ENCODE measurements at regions not wholly inside any gene's neighbourhood (a gene's known extent, or its start where the extent isn't known, plus 50 kb on each side); places are given as distances from the start of the nearest gene placed in this dataset.

DNA sequence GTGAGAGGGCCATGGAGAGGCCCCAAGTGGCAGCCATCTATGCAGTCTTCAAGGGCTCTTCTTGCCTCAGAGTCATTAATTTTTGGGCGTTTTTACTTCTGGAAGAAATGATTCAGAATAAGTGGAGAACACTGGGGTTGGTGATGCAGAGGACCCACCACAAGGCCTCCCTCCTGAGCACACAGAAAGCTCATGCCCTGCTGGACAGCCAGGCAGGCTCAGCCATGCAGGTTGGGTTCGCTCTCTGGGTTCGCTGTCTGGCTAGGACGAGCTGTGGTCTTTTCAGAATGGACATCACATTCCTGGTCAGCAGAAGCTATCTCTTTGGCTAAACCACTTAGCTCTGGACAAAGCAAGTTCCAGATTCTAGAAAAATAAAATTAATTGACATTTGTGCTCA is 480.8 kb downstream of the RPS24 start:
- DNase-seq (ENCODE audit: low read depth in 2 of 2), result no peak

DNA sequence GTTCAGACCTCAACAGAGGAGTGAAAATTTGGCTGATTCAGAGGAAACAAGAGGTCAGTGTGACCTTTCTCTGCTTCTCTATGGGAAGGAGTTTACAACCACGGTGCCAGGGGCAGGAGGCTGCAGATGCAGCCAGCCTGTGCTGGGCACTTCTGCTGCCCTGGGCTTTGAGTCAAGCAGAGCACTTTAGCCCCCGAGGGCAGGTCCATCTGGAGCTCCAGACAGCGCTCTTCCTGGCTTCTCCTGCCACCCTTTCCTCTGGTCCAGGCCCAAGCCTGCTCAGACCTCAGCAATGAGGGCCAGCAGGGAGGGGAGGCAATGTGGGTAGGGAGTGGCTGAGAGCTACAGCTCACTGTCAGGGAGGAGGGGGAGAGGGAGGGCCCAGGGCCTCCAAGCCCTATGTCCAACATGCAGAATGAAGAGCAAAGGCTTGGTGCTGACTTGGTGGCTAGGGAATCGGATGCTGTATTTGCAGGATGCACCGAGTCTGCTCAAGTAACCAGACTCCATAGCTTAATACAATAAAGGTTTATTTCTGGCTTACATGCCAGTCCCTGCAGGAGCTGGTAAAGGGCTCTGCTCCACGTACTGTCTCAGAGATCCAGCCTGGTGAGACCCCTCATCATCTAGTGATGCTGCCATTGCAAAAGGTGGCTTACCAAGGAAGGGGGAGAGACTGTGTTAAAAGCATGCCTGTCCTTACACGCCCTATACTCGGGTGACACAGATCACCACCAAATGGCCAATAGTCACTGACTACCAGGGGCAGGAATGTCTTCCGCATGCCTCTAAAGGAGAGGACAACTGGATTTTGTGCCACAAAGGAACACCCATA is 481.6 kb downstream of the RPS24 start:
- no peak for DNase-seq (ENCODE audit: low read depth in 2 of 2)

DNA sequence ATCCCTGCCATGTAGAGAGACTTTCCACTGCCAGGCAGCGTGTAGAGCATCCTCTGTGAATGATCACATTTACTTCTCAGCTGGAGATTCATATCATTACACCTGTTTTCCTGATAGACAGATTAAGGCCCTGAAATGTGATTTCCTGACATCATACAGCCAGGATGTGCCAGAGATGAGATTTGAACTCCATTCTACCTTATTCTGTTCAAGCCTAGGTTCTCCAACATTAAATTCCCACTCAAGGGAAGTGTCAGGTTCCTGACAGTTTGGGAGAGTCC is 482.1 kb downstream of the RPS24 start:
- DNase-seq (ENCODE audit: low read depth in 2 of 2), result no peak

DNA sequence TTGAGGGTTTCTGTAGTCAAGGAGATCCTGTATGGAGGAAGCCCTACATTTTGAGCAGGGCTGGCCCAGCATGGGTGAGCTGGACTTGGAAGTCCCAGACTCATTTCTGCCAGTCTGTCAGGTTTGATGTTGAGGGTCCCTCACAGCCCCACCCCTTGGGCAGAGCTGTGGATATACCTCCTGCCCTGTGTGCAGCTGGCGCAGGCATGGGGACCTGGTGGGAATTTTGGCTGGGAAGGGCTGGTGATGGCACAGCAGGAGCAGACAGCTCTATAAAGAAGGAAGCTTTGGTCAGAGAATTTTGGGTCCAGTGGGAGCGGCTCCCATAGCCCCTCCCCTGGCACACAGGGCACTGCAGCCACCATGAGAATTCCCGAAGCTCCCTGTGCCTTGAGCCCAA is 482.6 kb downstream of the RPS24 start:
- no peak for DNase-seq (ENCODE audit: low read depth in 2 of 2)

DNA sequence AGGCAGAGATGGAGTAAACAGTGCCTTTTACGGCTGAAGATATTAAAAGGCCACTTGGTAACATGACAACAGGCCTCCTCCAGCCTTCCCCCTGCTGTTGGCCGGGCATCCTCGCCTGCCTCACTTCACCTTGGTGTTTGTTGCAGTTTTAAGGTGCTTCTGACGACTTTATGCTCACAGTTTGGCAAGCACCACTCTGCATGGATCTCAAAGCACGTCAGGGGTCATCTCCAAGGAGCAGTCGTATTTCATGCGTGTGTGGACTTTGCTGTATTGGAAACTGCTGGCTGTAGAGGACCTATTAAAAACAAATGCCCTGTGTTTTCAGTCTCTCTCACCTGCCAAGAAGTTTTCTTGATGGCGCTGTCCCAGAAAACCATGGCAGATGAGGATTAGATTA is 483.1 kb downstream of the RPS24 start:
- DNase-seq (ENCODE audit: low read depth in 2 of 2), result no peak

DNA sequence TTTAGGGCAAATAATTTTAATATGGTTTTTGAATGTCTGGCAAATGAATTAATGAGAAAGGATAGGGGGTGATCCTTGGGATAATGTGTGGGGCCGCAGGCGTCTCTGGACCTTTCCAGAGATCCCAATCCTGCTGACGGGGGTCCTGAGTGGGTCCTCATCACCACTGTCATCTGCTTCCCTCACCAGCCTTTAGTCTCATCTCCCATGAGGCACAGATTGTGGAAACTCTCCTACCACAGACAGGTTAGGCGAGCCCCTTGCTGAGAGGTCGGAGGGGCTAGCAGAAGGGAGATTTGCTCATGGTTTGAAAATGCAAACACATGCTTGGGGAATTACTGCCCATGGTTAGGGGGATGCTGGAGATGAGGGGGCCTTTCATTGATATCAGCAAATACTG is 484.6 kb downstream of the RPS24 start:
- no peak for DNase-seq (ENCODE audit: low read depth in 2 of 2)

DNA sequence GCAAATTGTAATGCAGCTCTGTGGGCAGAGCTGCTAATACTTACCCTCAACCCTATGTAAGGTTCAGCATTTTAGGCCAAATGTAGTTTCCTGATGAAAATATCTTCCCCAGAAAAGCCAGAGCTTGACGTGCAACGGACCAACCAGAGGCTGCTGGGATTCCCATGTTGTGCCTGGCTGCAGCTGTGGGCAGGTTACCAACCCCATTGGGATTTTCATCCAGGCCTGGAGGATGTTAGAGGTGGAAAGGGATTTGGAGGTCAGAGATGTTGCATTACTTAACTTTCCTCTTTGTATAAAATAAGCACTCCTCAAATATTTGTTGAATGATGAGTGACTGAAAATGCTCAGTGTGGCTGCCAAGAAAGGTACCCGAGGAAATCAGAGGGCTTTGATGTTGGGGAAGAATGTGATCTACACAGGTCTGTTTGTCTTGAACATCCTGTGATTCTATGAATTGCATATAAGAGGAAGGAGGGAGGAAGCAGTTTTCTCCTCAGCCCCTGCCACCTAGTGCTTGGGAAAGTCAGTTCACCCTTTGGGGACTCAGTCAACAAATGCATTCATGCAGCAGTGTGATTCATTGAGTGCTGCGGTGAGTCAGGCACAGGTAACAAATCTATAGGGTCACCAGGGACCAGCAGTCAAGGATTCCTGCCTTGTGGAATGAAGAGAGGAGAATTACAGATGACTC is 487.2 kb downstream of the RPS24 start:
- peak in 1 of 2 experiments; percentile 16 for DNase-seq (ENCODE audit: low read depth in 2 of 2)

DNA sequence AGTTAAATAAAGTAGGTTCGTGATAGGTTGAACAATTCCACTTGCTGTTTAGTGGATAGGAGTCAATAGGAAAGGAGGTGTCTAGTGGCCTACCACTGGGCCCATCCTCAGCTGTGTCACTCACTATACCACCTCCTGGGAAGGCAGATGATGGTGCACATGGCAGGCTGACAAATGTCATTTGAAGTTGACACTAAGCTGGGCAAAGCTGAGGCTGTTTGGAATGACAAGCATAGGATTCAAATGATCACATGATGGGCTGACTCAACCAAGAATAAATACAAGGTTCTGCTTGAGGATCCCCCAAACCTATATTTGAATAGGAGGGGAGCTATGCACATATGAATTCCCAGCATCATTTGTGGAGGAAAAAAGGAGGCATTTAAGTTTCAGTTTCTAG is 489.8 kb downstream of the RPS24 start:
- no peak for DNase-seq (ENCODE audit: low read depth in 2 of 2)

DNA sequence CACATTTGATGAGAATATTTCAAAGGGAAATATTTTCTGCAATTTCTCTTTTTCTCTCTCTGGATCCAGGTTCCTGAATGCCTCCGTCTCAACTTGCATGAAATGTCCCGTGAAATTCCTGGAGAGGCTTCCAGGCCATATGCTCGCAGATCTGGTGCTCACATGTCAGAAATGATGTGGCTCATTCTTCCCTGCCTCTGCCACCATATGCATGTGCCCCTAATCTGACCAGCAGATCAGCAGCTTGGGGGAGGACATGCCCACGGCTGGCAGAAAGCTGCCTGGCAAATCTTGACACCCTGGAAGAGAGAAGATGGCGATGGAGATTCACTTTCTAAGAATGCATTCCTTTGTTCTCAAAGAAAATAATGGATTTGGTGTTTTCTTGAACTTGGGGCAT is 490.7 kb downstream of the RPS24 start:
- DNase-seq (ENCODE audit: low read depth in 2 of 2), result no peak

DNA sequence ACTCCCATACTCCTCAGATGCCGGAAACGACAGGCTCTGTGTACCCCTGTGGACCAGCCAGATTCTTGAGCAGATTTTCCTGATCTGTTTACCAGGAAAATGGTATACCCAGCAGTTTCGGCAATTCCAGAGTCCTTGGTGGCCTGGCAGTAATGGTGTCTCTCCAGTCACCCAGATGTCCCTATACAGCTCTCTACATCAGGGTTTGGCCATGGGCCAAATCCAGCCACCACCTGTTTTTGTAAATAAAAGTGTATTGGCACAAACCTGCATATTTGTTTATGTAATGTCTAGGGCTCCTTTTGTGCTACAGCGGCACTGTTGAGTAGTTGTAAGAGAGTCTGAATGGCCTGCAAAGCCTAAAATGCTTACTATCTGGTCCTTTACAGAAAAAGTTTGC is 491.3 kb downstream of the RPS24 start:
- DNase-seq (ENCODE audit: low read depth in 2 of 2), result no peak

DNA sequence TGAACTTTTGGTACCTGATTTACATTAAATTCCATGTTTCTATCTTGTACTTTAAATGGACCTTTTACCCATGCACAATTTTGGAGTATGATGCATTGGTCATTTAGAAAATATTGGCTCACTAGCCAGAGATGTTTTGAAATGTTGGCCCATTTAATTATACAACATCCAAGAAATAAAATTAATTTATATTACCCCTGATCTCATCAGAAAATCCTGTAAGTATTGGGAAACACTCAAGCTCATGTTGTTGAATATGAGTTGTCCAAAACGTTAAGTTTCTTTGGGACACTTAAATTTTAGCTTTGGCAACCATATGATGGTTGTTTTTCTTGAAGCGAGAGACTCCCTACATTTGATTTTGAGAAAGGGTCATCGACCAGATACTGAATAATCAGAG is 492.7 kb downstream of the RPS24 start:
- no peak for DNase-seq (ENCODE audit: low read depth in 2 of 2)

DNA sequence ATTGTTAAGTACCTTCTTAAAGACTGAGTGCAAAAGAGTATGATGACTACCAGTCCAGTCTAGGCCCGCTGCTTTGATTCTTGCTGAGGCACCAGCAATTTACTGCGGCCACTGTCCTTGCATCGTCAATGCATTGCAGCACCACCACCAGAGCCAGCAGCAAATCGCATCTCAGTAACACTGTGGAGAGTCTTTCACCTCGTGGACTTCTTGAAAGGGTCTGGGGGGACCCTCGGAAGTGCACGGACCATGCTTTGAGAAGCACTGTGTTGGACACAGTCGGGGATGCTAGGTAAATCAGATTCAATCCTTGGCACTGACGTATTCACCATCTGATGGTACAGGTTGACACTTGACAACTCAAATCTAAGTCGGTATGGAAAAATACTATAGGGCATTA is 493.6 kb downstream of the RPS24 start:
- no peak for DNase-seq (ENCODE audit: low read depth in 2 of 2)

DNA sequence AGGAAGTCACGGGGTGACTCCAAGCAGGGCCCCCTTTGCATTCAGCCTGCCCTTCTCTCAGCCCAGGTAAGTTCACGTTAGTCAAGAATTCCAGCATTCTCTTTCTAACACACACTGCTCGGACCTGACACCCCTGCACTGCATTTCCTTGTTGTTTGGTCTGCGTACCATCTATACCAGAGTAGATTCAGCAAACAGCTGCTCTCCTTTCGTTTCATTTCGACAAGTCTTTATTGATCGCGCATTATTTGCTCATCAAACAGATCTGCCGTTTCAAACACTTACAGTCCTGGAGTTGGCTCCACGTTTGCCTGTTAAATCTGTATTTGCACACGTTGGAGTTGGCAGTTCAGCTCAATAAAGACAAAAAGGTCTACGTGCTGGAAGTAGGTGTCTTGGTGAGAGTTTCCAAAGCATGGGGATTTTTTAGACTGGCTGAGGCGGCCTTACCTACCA is 495.1 kb downstream of the RPS24 start:
- DNase-seq (ENCODE audit: low read depth in 2 of 2), result no peak

DNA sequence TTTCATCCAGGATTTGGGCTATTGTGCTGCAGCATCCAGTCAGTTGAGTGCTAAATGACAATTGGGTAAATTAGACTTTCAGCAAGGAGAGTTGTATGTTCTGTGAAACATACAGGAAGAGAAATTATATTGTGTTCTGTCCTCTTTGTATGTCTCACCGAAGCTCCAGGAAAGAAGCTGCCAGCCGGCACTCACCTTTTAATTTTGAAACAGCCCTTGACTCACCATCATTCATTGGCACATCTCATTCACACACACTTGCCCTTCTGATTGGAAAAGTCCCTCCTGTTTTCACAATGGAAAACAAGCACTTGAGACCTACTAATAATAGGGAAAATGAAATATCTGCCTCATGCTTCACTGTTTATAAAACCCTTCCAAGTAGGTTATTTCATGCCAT is 495.6 kb downstream of the RPS24 start:
- no peak for DNase-seq (ENCODE audit: low read depth in 2 of 2)

DNA sequence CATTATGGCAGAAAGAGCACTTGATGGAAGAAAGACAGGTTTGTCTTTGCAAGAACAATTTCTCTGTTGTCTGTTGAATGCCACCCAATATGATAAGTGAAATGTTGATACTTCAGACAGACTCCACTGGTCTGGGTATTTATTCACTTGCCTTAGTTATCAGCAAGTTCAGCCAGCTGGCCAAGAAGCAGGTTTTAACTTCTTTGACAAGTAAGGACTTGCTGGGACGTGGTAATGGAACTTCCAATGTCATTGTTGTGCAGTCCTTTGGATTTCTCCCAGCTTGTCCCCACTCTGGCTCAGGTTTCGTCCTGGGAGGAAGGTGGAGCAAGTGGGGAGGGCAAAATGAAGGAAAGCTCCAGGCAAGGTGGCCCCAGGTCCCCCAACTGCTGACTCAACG is 497.4 kb downstream of the RPS24 start:
- no peak for DNase-seq (ENCODE audit: low read depth in 2 of 2)

DNA sequence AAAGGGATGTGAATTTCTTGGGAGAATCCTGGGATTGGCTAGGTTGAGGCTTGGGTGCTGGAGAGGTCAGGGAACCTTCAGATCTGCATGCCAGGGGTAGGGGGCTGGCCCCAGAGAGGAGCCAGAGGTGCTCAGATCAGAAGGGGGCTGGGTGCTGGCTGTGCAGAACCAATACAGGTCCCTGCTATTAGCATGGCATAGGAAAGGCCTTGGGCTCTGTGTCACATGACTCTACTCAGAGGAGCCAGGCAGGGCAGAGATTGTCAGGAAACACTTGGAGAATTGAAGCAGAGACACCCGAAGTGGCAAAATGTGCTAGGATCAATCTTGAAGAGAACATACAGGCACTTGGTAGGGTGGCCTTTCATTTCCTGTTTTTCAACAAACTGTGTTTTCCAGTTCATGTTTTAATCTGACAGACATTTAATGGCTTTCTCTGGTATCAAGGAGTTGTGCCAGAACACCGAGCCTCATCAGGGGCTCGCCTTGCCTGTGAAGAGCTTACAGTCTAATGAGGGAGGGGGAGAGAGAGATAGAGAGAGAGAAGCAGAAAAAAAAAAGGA is 498.9 kb downstream of the RPS24 start:
- DNase-seq (ENCODE audit: low read depth in 2 of 2), result no peak

DNA sequence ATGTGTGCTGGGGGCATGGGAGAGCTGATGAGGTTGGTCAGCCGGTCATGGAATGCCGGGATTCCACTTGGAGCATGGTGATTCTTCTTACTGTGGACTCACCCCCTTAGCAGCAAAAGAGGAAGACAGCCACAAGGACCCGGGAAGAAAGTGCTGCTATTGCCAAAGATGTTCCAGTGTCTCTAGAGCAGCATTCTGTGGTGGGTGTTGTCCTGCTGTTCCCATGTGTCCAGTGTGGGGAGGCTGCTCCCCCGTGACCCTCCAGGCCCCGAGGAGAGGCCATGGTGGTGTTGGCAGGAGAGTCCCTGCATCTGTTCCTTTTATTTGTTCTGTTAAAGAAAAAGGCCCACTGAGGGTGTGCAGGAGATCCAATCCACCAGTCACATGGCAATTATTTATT is 499.4 kb downstream of the RPS24 start:
- no peak for DNase-seq (ENCODE audit: low read depth in 2 of 2)

DNA sequence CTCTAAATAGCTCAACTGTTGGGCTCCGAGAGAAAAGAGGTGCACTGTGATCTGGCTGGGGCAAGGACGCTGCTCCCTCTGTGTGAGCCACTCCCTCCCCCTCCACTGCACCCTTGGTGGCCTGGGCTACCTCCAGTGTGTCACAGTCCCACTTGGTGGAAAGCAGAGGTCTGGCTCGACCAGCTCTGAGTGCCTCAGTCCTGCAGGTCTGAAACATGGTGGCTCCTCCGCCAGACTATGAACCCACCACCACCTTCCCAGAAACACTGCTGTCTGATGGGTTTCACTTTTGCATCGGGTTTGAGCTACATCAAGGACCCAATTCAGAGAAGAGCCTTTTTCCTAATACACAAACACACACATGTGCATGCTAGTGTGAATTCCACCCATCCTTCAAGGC is 500.1 kb downstream of the RPS24 start:
- DNase-seq (ENCODE audit: low read depth in 2 of 2), result no peak

DNA sequence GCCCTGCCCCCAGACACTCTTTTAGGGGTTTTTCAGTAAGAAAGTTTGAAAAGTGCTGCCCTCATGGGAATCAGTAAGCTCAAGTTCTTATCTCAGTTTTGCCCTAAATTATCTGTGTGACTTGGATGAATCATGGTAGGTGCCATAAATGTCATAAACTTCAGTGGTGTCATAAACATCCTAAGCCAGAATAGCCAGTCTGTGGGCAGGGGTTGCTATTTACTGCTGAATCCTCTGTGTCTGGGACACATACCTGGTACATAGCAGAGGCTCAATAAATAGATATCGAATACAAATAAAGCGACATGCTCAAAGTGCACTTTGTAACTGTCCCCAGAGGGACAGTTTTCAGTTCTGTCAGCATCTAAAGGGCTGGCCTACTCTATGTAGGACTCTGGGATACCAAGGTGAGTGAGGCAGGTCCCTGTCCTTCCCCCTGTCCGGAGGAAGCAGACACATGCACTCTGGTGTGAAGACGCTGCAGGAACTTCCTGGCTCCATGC is 502.1 kb downstream of the RPS24 start:
- no peak for DNase-seq (ENCODE audit: low read depth in 2 of 2)

DNA sequence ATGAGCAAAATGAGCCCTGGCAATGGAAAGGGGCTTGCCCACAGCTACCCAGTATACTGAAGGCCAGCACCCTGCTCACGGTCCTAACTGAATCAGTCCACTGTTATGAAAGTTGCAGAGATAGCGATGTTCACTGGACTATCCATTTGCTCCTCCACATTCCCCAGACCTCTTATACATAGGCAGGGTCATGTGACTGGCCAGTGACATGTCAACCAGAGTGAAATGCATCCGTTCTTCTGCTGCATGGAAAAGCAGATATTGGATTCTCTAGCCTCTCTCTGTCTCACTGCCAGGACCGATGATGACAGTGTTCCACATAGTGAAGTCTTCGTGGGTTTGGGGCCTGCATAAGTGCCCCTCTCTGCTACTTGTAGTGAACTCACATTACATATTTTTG is 503.4 kb downstream of the RPS24 start:
- no peak for DNase-seq (ENCODE audit: low read depth in 2 of 2)

DNA sequence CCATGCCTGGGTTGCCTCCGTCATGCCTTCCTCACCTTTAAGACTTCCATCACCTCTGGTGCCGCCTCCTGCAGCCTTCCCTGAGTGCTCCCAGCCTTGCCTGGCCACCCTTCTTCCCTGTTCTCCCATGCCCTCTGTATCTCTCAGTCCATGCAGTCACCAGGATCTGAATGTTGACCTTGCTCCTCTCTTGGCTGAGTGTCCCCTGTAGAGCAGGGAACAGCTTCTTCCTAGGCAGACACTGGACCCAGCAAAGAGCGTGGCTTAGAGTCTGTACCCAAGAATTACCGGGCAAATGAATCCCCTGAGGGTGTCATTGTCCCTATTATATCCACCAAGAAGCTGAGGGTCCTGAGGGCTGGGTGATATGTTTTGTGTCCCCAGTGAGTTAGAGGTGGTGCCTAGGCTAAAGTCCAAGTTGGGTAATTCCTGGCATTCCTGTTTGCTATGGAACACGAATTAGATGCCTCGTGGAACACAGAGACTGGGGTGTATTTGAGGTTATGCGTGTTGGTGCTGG is 505.6 kb downstream of the RPS24 start:
- DNase-seq (ENCODE audit: low read depth in 2 of 2), result no peak

DNA sequence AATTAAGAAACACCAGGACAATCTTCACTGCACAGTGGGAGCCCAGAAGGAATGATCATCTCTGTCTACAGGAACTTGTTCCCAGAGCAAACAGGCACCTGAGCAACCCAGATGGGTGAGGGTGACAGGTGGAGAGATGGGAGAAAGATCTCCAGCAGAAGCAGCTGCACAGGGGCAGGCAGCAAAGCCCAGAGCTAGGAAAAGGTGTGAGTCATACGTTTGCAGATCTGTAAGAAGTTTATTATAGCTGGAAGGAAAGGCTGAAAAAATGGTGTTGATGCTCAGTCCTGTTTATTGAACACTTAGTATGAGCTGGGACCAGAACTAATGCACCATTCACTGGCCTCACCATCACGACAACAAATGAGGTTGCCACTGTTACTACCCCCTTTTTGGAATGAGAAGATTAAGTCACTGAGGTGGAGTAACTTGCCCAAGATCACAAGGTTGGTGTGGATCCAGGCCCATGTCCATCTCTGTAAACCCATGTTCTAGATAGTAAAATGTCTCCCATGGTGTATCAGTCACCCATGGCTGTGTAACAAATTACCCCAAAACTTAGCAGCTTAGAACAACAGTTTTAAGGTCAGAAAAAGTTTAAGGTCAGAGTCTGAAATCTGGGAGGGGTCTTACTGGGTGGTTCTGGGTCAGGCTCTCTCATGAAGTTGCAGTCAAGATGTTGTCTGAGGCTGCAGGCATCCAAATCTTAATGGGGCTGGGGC is 506.9 kb downstream of the RPS24 start:
- no peak for DNase-seq (ENCODE audit: low read depth in 2 of 2)

Measured in fibroblast of skin of left quadriceps (primary cell).